GM19240 (cell line): ENCODE measurements at regions not wholly inside any gene's neighbourhood (a gene's known extent, or its start where the extent isn't known, plus 50 kb on each side); places are given as distances from the start of the nearest gene placed in this dataset.
"Not testable (repeated sequence)": the region's sequence is repeated elsewhere in the genome, so short reads cannot be mapped to it uniquely, and the experiment has no call there.

Experiments
- DNase-seq: peaks from one replicate; pipeline ENCODE4 v3.0.0; 2011; ENCODE audit warnings: low spot score; ENCODE audit not compliant: insufficient read length

DNA sequence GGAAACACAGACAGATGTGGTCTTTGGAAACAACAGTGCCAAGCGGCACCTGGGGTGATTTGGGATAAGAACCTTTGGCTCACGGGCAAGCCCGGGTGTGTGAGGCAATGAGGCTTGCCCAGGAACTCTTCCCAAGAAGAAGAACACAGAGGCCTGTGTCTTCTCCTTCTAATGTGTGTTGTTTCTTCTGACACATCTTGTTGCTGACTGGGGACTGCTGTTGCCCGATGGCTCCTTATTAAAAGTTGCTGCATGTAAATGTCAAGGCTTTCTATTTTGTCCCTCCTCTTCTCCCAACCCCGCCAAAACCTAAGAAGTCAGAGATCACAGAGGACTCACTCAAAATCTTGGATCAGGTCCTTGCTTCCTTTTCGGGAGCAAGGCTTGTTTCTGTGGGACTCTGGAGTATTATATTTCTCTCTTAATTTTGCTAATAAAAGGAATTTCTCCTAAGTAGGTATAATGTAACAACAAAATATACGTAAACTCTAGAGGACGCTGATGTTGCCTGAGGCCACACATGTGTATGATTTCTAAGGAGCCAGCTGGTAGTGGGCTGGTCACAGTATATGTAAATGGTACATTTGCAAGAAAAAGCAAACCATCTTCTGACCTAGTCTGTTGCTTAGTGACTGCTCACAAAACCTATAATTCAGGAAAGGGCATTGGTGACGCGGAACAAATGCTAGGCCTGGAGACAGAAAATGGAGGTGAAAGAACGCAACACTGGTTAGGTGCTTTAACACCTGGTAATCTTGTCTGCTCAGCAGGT, 232.5 kb downstream of the GADD45G start:
- no peak for DNase-seq

GRCh38 chr9:89837934-89838310, 233.1 kb downstream of the GADD45G start:
- DNase-seq, result no peak

GRCh38 chr9:89838621-89839020, 233.8 kb downstream of the GADD45G start:
- no peak for DNase-seq

DNA sequence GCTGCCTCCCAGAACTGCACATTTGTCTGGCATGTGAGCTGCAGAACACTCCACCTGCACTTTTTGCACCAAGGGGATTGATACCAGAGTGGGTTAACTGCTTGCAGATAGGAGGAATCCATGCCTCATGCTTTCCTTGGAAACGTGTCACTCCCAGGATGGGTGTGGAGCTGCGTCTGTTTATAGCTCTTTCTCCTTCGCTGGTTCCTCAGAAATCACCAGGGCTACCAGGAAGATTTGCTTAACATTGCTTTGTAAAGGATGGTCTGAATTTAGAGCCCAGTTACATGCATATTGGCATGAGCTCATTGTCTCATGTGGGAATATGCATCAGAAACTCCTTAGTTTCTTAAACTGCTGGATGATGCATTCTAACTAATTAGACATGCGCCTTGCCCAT, 234.6 kb downstream of the GADD45G start:
- no peak for DNase-seq

GRCh38 chr9:89839952-89840351, 235.1 kb downstream of the GADD45G start:
- DNase-seq, result no peak

DNA sequence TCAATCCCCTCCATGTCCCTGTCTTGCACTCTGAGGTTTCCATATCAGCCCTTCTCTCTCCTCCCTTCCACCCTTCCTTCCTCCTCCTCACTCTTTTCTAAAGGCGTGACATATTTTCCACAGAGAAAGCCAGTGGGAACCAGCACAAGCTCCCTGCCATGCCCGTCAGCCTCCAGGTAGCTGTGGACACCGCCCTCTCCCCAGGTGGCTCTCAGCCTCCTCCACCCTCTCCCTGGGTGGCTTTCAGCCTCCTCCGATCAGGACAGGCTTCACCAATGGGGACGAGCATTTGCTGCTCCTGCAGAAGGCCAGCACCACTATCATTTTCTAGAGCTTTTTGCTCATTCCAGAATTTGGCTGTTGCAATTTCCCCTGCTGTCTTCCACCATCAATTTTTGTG, 236.6 kb downstream of the GADD45G start:
- no peak for DNase-seq

DNA sequence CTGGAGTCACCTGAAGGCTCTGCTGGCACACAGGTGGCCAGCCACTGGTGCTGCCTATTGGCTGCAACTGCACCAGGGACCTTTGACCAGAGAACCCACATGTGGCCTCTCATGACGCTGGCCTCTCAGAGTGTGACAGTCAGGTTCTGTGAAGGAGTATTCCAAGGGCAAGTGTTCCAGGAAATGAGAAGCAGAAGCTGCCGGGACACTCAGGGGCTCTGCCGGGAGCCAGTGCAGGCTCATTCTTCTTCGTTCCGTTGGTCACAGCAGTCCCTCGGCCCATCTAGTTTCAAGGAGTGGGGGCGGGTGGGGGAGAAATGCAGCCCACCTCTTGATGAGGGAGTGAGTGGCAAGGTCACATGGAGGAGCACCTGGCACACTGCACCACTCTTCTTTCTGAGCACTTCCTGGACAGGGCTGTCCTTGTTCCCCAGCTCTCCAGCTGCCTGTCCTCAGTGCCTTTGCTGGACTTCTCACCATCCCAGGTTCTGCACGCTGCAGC, 237.5 kb downstream of the GADD45G start:
- no peak for DNase-seq

- no peak for DNase-seq
These were observed 238.3 kb downstream of the GADD45G start for GRCh38 chr9:89843074-89843473.

- DNase-seq, result no peak
These were observed 238.8 kb downstream of the GADD45G start for GRCh38 chr9:89843591-89843990.

GRCh38 chr9:89844075-89844474, 239.3 kb downstream of the GADD45G start:
- DNase-seq, result no peak

DNA sequence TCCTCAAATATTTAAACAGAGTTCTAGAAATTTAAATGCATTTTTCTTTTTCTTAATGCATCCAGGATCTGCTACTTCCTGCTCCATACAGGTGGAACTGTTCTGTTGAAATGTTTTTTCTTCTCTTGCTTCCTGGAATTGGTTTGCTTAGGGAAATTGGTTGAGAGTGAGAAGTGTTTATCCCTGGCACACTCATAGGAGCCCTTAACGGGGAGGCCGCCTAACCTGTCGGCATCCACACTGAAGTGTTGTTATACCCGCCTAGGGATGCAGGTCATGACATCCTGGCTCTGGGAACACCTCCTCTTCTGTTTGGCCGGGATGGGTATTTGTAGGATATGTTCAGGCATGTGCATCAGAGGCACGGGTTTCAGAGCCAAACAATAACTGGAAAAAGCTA, 239.7 kb downstream of the GADD45G start:
- DNase-seq, result no peak

GRCh38 chr9:89845321-89845720, 240.5 kb downstream of the GADD45G start:
- DNase-seq, result no peak

DNA sequence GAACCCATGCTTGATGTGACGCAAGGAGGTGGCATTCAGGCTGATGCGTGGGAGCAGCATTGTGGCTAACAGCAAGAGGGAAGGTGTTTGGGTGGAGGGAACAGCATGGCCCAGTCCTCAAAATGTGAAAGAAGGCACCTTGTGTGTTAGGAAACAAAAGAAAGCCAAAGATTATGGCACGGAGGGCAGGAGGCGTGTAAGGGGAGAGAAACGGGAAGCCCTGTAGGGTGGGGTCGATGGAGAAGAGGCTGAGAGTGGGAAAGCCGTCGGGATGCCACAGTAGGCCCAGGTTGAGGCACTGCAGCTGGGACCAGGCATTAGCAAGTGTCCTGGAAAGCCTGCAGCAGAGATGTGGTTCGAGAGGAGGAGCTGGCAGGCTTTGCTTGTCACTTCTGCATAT, 241.1 kb downstream of the GADD45G start:
- DNase-seq, result no peak

GRCh38 chr9:89848060-89849040, 243.5 kb downstream of the GADD45G start:
- no peak for DNase-seq

- DNase-seq, result no peak
These were observed 244.3 kb downstream of the GADD45G start for GRCh38 chr9:89849096-89849495.

- no peak for DNase-seq
These were observed 245.3 kb downstream of the GADD45G start for GRCh38 chr9:89850153-89850552.

DNA sequence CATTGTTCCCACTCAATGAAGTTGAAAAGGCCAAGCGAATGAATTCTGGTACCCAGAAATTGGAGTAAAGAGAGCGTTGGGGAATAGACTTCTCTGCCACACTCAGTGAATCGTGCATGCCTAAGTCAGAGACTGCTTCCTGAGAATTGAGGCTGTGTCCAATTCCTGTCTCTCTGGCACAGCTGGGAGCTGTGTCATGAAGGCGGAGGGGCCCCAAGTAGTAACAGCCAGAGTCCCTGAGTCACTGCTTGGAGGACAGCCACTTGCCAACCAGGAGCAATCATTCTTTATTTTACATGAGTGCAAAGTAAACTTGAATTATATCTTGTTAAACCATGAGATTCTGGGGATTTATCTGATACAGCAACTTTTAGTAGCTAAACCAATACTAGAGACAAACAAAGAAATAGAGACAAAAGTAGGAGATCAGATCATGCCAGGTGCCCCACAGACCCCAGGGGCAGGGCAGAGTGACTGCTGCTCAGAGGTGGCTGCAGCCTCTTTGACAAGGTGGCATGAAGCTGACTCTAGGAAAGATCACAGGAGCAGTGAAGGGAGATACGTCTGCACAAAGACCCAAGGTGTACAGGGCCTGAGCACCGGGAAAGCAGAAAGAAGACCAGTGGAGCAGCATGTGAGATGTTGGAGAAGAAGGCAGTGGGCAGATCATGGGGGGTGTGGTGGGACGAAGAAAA, 246.0 kb downstream of the GADD45G start:
- DNase-seq, result no peak

DNA sequence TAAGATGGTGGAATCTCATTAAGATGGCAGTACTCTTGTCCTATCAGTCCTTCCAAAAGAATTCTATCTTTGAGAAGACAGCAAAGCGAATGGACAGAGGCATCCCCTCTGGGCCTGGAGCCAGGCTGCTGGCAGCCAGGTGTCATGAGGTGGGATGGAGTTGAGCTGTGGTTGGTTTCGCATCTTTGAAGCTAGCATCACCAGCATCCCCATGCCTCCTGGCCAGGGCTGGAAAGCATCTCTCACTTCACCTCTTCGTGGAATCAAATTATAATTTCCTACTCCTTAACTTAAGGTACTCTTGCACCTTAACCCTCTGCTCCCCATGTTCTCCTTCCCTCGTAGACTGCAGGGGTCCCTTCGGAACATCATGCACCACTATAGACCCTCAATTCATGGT, 248.3 kb downstream of the GADD45G start:
- no peak for DNase-seq

DNA sequence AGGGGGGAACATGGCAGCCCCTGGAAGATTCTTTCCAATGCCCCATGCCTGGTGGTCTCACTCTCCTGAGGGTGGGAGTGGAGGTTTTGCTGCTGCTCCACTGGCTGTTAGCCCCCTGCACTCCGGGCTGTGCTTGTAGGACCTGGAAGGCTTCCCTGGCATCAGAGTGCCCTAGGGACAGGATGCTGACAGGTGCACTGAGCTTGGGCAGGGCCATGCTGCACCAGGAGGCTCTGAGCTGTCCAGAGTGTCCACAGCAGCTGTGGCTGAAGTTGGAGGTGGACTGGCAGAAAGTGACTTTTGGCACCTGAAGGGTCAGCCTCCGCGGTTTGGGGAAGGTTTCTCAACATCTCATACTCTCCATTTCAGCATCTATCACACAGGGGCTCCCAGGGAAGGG, 249.1 kb downstream of the GADD45G start:
- no peak for DNase-seq

- DNase-seq, result no peak
These were observed 250.1 kb downstream of the GADD45G start for GRCh38 chr9:89854715-89855475.

DNA sequence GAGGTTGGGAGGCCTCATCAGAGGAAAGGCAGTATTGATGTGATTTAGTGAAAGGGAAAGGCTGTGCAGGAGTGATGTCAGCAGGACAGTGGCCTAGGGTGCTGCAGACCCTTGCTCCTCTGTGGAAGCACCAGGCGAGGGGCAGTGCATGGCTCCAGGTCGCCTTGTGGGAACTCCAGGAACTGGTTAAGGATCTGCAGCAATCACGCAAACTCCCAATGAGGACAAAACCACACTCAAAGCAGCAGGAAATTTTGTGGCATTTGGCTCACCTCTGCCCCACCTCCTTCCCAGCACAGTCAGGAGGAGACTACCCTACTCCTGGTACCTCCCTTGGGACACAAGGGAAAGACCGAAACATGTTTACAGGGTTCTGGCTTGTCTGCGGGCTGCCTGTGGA, 251.5 kb downstream of the GADD45G start:
- DNase-seq, result not testable (repeated sequence)
